ENCODE measurements at regions not wholly inside any gene's neighbourhood (a gene's known extent, or its start where the extent isn't known, plus 50 kb on each side); places are given as distances from the start of the nearest gene placed in this dataset.

- TF ChIP-seq EZH2phosphoT487 (IDR thresholded peaks at IDR 0.05; ENCODE audit: borderline replicate concordance, low read depth, low read length) (no peak), CTCF (conservative IDR thresholded peaks at IDR 0.05; ENCODE audit: low read length) (no peak)
- intact Hi-C loops (cut with micrococcal nuclease; ENCODE audit: unreplicated experiment), result no loop called here
- Histone ChIP-seq H4K20me1 (ENCODE audit: insufficient read depth, low read length) (no peaks in the 10 kb centered on the region), H2AFZ (ENCODE audit: low read length) (no peak overlapping the region), H3K36me3 (ENCODE audit: insufficient read depth, low read length) (no peaks in the 10 kb centered on the region), H3K27ac (ENCODE audit: low read depth, low read length, poor library complexity, severe bottlenecking) (no peak overlapping the region), H3K4me3 (ENCODE audit: low read depth, low read length, poor library complexity, severe bottlenecking) (no peak overlapping the region), H3K4me1 (ENCODE audit: insufficient read depth, low read length, poor library complexity, severe bottlenecking) (no peaks in the 10 kb centered on the region), H3K9me2 (ENCODE audit: insufficient read depth, low read length) (no peaks in the 10 kb centered on the region), H3K4me2 (ENCODE audit: low read length) (no peak overlapping the region), H3K9me3 (ENCODE audit: low read length) (no peaks in the 10 kb centered on the region), H3K79me2 (ENCODE audit: insufficient read depth, low read depth, low read length) (no peaks in the 10 kb centered on the region)
- BruUV-seq (replicated peaks), result no TSS peak
- CTCF ChIA-PET (ENCODE audit: unreplicated experiment), result no interaction called here
- POLR2A ChIA-PET, result no interaction called here
- no peak for DNase-seq (ENCODE audit: low spot score)
These were observed 271.6 kb upstream of the RTL1 start for GRCh38 chr14:101174980-101175606.

- BruUV-seq (replicated peaks), result no TSS peak
- DNase-seq (ENCODE audit: low spot score), result no peak
- Histone ChIP-seq H3K4me1 (ENCODE audit: insufficient read depth, low read length, poor library complexity, severe bottlenecking) (no peaks in the 10 kb centered on the region), H3K4me2 (ENCODE audit: low read length) (no peak overlapping the region), H3K79me2 (ENCODE audit: insufficient read depth, low read depth, low read length) (no peaks in the 10 kb centered on the region), H3K9me3 (ENCODE audit: low read length) (no peaks in the 10 kb centered on the region), H3K36me3 (ENCODE audit: insufficient read depth, low read length) (no peaks in the 10 kb centered on the region), H3K9me2 (ENCODE audit: insufficient read depth, low read length) (no peaks in the 10 kb centered on the region), H3K4me3 (ENCODE audit: low read depth, low read length, poor library complexity, severe bottlenecking) (no peak overlapping the region), H4K20me1 (ENCODE audit: insufficient read depth, low read length) (no peaks in the 10 kb centered on the region), H2AFZ (ENCODE audit: low read length) (no peak overlapping the region), H3K27ac (ENCODE audit: low read depth, low read length, poor library complexity, severe bottlenecking) (no peak overlapping the region)
- CTCF ChIA-PET (ENCODE audit: unreplicated experiment), result no interaction called here
- no peak for TF ChIP-seq EZH2phosphoT487 (IDR thresholded peaks at IDR 0.05; ENCODE audit: borderline replicate concordance, low read depth, low read length)
- no peak for TF ChIP-seq CTCF (conservative IDR thresholded peaks at IDR 0.05; ENCODE audit: low read length)
- intact Hi-C loops (cut with micrococcal nuclease; ENCODE audit: unreplicated experiment), result no loop called here
- POLR2A ChIA-PET, result no interaction called here
These were observed 272.4 kb upstream of the RTL1 start for GRCh38 chr14:101175731-101176534.

Measured in OCI-LY7 (cell line).